Osteocyte (in vitro differentiated cells): ENCODE measurements at regions not wholly inside any gene's neighbourhood (a gene's known extent, or its start where the extent isn't known, plus 50 kb on each side); places are given as distances from the start of the nearest gene placed in this dataset.

Experiments used
- DNase-seq: peaks from one replicate; pipeline ENCODE4 v3.0.0; 2021; ENCODE audit warnings: mixed read lengths; ENCODE audit not compliant: unreplicated experiment; ENCODE audit errors: extremely low spot score
- H3K27ac Mint-ChIP-seq: one replicate; pipeline ENCODE4 v1.8.0; 2021; ENCODE audit warnings: mild to moderate bottlenecking, mixed read lengths; ENCODE audit not compliant: unreplicated experiment
- H3K27me3 Mint-ChIP-seq: one replicate; pipeline ENCODE4 v1.8.0; 2021; ENCODE audit warnings: mixed read lengths; ENCODE audit not compliant: unreplicated experiment
- H3K36me3 Mint-ChIP-seq: one replicate; pipeline ENCODE4 v1.8.0; 2021; ENCODE audit warnings: mixed read lengths; ENCODE audit not compliant: unreplicated experiment
- H3K4me1 Mint-ChIP-seq: one replicate; pipeline ENCODE4 v1.8.0; 2021; ENCODE audit warnings: mixed read lengths; ENCODE audit not compliant: unreplicated experiment
- H3K4me3 Mint-ChIP-seq: one replicate; pipeline ENCODE4 v1.8.0; 2021; ENCODE audit warnings: mild to moderate bottlenecking, moderate library complexity, mixed read lengths; ENCODE audit not compliant: unreplicated experiment
- H3K9me3 Mint-ChIP-seq: one replicate; pipeline ENCODE4 v1.8.0; 2021; ENCODE audit warnings: mixed read lengths; ENCODE audit not compliant: unreplicated experiment
- CTCF ChIP-seq: fragments of 200-600 bp; sonication (generic); IDR thresholded peaks from 2 replicates; pipeline ENCODE4 v1.5.0; 2021; ENCODE audit warnings: antibody characterized with exemption, mild to moderate bottlenecking, moderate library complexity

- H3K36me3 Mint-ChIP-seq: no peaks in the 10 kb centered on the region
- peaks cover 4% of the 10 kb centered on the region for H3K27me3 Mint-ChIP-seq
- no peaks in the 10 kb centered on the region for H3K9me3 Mint-ChIP-seq
- no peak for DNase-seq
- H3K4me3 Mint-ChIP-seq: no peak overlapping the region
- H3K27ac Mint-ChIP-seq: no peak overlapping the region
- no peaks in the 10 kb centered on the region for H3K4me1 Mint-ChIP-seq
- no peak for TF ChIP-seq CTCF
Measured at GRCh38 chr2:239555571-239555905, 154.7 kb upstream of the HDAC4 start.

- no peak for DNase-seq
- no peaks in the 10 kb centered on the region for H3K9me3 Mint-ChIP-seq
- H3K4me1 Mint-ChIP-seq: no peaks in the 10 kb centered on the region
- H3K27ac Mint-ChIP-seq: no peak overlapping the region
- peaks cover 4% of the 10 kb centered on the region for H3K27me3 Mint-ChIP-seq
- no peaks in the 10 kb centered on the region for H3K36me3 Mint-ChIP-seq
- TF ChIP-seq CTCF: no peak
- no peak overlapping the region for H3K4me3 Mint-ChIP-seq
Measured at GRCh38 chr2:239554766-239555570, 154.1 kb upstream of the HDAC4 start.

GRCh38 chr2:239553376-239554000 lies 152.7 kb upstream of the HDAC4 start:
- Mint-ChIP-seq H3K4me3 (no peak overlapping the region), H3K27me3 (peaks cover 4% of the 10 kb centered on the region), H3K36me3 (no peaks in the 10 kb centered on the region), H3K9me3 (peaks cover 4% of the 10 kb centered on the region), H3K27ac (no peak overlapping the region), H3K4me1 (no peaks in the 10 kb centered on the region)
- no peak for DNase-seq
- TF ChIP-seq CTCF: no peak

- Mint-ChIP-seq H3K4me1 (no peaks in the 10 kb centered on the region), H3K27ac (no peak overlapping the region), H3K27me3 (peaks cover 4% of the 10 kb centered on the region), H3K36me3 (no peaks in the 10 kb centered on the region), H3K4me3 (no peak overlapping the region), H3K9me3 (peaks cover 4% of the 10 kb centered on the region)
- no peak for DNase-seq
- no peak for TF ChIP-seq CTCF
Measured at GRCh38 chr2:239552213-239552926, 151.6 kb upstream of the HDAC4 start.

GRCh38 chr2:239551206-239551605 lies 150.4 kb upstream of the HDAC4 start:
- Mint-ChIP-seq H3K36me3 (no peaks in the 10 kb centered on the region), H3K27ac (no peak overlapping the region), H3K9me3 (peaks cover 4% of the 10 kb centered on the region), H3K27me3 (peaks cover 4% of the 10 kb centered on the region), H3K4me1 (no peaks in the 10 kb centered on the region), H3K4me3 (no peak overlapping the region)
- no peak for TF ChIP-seq CTCF
- no peak for DNase-seq
